PC-9 (cell line): ENCODE measurements at regions not wholly inside any gene's neighbourhood (a gene's known extent, or its start where the extent isn't known, plus 50 kb on each side); places are given as distances from the start of the nearest gene placed in this dataset.

Experiments
- CTCF ChIP-seq: fragments of 200-600 bp; sonication (generic); conservative IDR thresholded peaks from 2 replicates; pipeline ENCODE4 v1.6.1; 2017; ENCODE audit warnings: mixed run types, antibody characterized with exemption, mild to moderate bottlenecking, moderate library complexity
- EZH2 ChIP-seq: fragments of 200-600 bp; sonication (generic); IDR thresholded peaks from 2 replicates; pipeline ENCODE4 v1.8.0; 2017; ENCODE audit warnings: antibody characterized with exemption, low read depth

GRCh38 chr4:35793045-35793722, 451.1 kb downstream of the ARAP2 start:
- TF ChIP-seq CTCF (no peak), EZH2 (no peak)
